ENCODE measurements at regions not wholly inside any gene's neighbourhood (a gene's known extent, or its start where the extent isn't known, plus 50 kb on each side); places are given as distances from the start of the nearest gene placed in this dataset.

DNA sequence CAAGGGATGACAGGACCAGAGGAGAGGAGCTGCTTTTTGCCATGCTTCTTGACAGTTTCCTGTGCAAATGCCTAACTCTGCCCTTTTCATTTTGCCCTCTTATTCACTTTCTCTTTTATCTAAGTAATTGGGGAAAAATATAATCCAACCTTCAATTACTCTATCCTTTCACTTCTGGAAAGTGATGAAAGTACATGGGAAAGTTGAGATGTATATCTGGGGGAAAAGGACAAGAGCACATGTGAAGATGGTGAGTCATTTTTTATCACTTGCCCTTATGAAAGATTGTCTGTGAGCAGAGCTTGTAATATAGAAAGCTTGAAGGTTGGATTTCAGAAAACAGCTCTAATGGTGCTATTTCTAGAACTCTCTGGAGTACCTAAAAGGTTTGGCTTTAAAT, 1070.7 kb downstream of the CNTNAP5 start:
- TF ChIP-seq, protein P1, sequence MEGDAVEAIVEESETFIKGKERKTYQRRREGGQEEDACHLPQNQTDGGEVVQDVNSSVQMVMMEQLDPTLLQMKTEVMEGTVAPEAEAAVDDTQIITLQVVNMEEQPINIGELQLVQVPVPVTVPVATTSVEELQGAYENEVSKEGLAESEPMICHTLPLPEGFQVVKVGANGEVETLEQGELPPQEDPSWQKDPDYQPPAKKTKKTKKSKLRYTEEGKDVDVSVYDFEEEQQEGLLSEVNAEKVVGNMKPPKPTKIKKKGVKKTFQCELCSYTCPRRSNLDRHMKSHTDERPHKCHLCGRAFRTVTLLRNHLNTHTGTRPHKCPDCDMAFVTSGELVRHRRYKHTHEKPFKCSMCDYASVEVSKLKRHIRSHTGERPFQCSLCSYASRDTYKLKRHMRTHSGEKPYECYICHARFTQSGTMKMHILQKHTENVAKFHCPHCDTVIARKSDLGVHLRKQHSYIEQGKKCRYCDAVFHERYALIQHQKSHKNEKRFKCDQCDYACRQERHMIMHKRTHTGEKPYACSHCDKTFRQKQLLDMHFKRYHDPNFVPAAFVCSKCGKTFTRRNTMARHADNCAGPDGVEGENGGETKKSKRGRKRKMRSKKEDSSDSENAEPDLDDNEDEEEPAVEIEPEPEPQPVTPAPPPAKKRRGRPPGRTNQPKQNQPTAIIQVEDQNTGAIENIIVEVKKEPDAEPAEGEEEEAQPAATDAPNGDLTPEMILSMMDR (IDR thresholded peaks at IDR 0.05; ENCODE audit: unreplicated experiment), result no peak
- Mint-ChIP-seq H3K27me3 (ENCODE audit: low read depth) (no peaks in the 10 kb centered on the region), H3K4me1 (no peaks in the 10 kb centered on the region), H3K36me3 (no peaks in the 10 kb centered on the region), H3K9me3 (no peaks in the 10 kb centered on the region), H3K4me3 (no peak overlapping the region), H3K27ac (no peak overlapping the region)
- no peak for DNase-seq (ENCODE audit: low spot score in 2 of 2, unreplicated experiment in 2 of 2)

DNA sequence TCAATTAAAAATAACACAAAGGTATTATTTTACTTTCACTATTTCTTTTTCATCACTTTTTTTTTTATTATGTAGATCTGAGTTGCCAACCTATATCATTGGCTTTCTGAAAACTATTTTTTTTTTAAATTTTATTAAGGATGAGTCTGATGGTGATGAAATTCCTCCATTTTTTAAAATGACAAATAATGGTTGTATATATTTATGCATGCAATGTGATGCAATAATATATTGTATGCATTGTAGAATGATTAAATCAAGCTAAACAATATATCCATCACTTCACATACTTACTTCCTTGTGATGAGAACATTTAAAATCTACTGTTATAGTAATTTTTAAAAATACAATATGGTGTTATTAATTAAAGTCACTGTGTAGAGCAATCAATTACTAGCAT, 1081.6 kb downstream of the CNTNAP5 start:
- Mint-ChIP-seq H3K4me3 (no peak overlapping the region), H3K9me3 (peaks cover 5% of the 10 kb centered on the region), H3K36me3 (no peaks in the 10 kb centered on the region), H3K4me1 (no peaks in the 10 kb centered on the region), H3K27me3 (ENCODE audit: low read depth) (no peaks in the 10 kb centered on the region), H3K27ac (no peak overlapping the region)
- no peak for DNase-seq (ENCODE audit: low spot score in 2 of 2, unreplicated experiment in 2 of 2)
- TF ChIP-seq, protein P1 (IDR thresholded peaks at IDR 0.05; ENCODE audit: unreplicated experiment), result no peak

DNA sequence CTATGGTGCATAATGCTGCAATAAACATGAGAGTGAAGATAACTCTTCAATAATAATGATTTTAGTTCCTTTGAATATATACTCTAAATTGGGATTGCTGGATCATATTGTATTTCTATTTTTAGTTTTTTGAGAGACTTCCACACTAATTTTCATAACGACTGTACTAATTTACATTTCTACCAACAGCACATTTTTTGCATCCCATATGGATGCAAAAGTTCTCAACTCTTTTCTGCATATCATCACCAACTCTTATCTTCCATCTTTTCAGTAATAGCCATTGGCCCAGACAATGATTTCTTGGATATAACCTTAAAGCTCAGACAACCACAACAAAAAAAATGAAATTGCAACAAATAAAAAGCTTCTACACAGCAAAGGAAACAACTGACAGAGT, 1082.4 kb downstream of the CNTNAP5 start:
- TF ChIP-seq, protein P1 (IDR thresholded peaks at IDR 0.05; ENCODE audit: unreplicated experiment), result no peak
- no peak overlapping the region for H3K4me3 Mint-ChIP-seq
- no peaks in the 10 kb centered on the region for H3K4me1 Mint-ChIP-seq
- H3K27me3 Mint-ChIP-seq (ENCODE audit: low read depth), result no peaks in the 10 kb centered on the region
- no peaks in the 10 kb centered on the region for H3K36me3 Mint-ChIP-seq
- H3K27ac Mint-ChIP-seq, result no peak overlapping the region
- no peak for DNase-seq (ENCODE audit: low spot score in 2 of 2, unreplicated experiment in 2 of 2)
- H3K9me3 Mint-ChIP-seq, result no peaks in the 10 kb centered on the region

DNA sequence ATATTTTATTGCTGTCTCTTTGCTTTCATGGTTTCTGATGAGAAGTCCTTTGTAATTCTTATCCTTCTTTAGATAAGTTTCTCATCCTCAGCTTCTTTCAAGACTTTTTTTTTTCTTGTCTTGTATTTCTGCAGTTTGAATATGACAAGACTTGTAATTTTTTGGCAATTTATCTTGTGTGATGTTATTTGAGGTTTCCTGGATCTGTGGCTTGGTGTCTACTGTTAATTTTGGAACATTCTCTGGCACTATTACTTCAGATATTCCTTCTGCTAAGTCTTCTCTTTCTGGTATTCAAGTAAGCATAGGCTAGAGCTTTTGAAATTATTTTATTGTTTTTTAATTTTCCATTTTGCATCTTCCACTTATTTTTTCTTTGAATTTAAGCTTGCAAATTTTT, 1083.2 kb downstream of the CNTNAP5 start:
- H3K4me1 Mint-ChIP-seq, result no peaks in the 10 kb centered on the region
- H3K9me3 Mint-ChIP-seq, result no peaks in the 10 kb centered on the region
- H3K27ac Mint-ChIP-seq, result no peak overlapping the region
- H3K4me3 Mint-ChIP-seq, result no peak overlapping the region
- no peak for DNase-seq (ENCODE audit: low spot score in 2 of 2, unreplicated experiment in 2 of 2)
- TF ChIP-seq, protein P1 (IDR thresholded peaks at IDR 0.05; ENCODE audit: unreplicated experiment), result no peak
- no peaks in the 10 kb centered on the region for H3K27me3 Mint-ChIP-seq (ENCODE audit: low read depth)
- H3K36me3 Mint-ChIP-seq, result no peaks in the 10 kb centered on the region

DNA sequence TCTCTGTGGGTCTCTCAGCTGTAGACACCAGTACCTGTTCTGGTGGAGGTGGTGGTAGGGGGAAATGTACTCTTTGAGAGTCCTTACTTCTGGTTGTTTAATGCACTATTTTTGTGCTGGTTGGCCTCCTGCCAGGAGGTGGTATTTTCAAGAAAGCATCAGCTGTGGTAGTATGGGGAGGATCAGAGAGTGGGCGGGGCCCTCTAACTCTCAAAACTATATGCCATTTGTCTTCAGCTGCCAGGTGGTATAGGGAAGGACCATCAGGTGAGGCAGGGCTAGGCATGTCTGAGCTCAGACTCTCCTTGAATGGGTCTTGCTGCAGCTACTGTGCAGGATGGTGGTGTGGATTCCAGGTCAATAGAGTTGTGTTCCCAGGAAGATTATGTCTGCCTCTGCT, 1100.8 kb downstream of the CNTNAP5 start:
- Mint-ChIP-seq H3K9me3 (peaks cover 53% of the 10 kb centered on the region), H3K27ac (no peak overlapping the region), H3K4me3 (no peak overlapping the region), H3K4me1 (no peaks in the 10 kb centered on the region), H3K36me3 (no peaks in the 10 kb centered on the region), H3K27me3 (ENCODE audit: low read depth) (no peaks in the 10 kb centered on the region)
- TF ChIP-seq, protein P1 (IDR thresholded peaks at IDR 0.05; ENCODE audit: unreplicated experiment), result no peak
- no peak for DNase-seq (ENCODE audit: low spot score in 2 of 2, unreplicated experiment in 2 of 2)

DNA sequence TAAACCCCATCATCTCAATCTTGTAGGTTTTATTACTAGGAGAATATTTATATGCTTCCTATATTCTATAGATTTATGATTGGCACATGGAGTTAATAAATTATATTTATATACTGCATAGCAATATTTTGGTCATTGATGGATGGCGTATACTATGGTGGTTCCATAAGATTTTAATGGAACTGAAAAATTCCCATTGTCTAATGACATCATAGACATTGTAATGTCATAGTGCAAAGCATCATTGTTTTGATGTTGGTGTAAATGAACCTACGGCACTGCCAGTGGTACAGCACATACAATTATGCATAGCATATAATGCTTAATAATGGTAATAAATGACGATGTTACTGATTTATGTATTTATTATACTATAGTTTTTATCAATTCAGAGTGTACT, 1135.9 kb downstream of the CNTNAP5 start:
- Mint-ChIP-seq H3K9me3 (peaks cover 3% of the 10 kb centered on the region), H3K36me3 (no peaks in the 10 kb centered on the region), H3K4me3 (no peak overlapping the region), H3K27me3 (ENCODE audit: low read depth) (no peaks in the 10 kb centered on the region), H3K4me1 (no peaks in the 10 kb centered on the region), H3K27ac (no peak overlapping the region)
- no peak for DNase-seq (ENCODE audit: low spot score in 2 of 2, unreplicated experiment in 2 of 2)
- TF ChIP-seq, protein P1 (IDR thresholded peaks at IDR 0.05; ENCODE audit: unreplicated experiment), result no peak
